Tibial nerve (tissue), 3 donors: ENCODE measurements at regions not wholly inside any gene's neighbourhood (a gene's known extent, or its start where the extent isn't known, plus 50 kb on each side); places are given as distances from the start of the nearest gene placed in this dataset.

Experiments used
- POLR2A ChIP-seq, 2 donors: fragments of 450-650 bp; IDR thresholded peaks; one replicate each; pipeline ENCODE4 v1.6.1; 2017; ENCODE audit warnings: antibody characterized with exemption in 2 of 2, mild to moderate bottlenecking in 2 of 2, moderate library complexity in 2 of 2
- TF ChIP-seq, protein P1 (sequence below), 5 experiments: fragments of 200-600 bp in 3 of 5; fragments of 450-650 bp in 2 of 5; sonication (generic) in 3 of 5; IDR thresholded peaks; one replicate each; pipeline ENCODE4 v1.5.1; 2016 to 2019; ENCODE audit warnings: antibody characterized with exemption in 5 of 5, mild to moderate bottlenecking in 3 of 5, moderate library complexity in 2 of 5

DNA sequence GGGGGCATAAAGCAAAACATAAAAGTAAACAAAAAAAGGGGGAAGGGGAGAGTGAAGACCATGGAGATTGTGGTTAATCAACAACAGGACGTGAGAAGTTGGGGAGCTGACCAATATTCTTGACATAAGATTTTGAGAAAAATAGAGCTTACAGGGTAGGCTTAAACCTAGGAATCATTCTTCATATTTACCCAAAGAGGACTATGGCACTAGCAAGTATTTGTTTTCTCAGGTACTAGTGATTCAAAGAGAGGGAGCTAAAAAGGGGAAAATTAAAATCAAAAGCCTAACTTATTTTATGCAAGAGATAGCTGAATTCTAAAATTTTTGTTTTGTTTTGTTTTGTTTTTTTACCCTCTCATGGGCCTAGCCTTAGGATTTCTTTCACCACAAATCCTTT, 427.5 kb downstream of the PIK3R1 start:
- TF ChIP-seq, protein P1, sequence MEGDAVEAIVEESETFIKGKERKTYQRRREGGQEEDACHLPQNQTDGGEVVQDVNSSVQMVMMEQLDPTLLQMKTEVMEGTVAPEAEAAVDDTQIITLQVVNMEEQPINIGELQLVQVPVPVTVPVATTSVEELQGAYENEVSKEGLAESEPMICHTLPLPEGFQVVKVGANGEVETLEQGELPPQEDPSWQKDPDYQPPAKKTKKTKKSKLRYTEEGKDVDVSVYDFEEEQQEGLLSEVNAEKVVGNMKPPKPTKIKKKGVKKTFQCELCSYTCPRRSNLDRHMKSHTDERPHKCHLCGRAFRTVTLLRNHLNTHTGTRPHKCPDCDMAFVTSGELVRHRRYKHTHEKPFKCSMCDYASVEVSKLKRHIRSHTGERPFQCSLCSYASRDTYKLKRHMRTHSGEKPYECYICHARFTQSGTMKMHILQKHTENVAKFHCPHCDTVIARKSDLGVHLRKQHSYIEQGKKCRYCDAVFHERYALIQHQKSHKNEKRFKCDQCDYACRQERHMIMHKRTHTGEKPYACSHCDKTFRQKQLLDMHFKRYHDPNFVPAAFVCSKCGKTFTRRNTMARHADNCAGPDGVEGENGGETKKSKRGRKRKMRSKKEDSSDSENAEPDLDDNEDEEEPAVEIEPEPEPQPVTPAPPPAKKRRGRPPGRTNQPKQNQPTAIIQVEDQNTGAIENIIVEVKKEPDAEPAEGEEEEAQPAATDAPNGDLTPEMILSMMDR (IDR thresholded peaks at IDR 0.05): no peak
- TF ChIP-seq POLR2A (IDR thresholded peaks at IDR 0.05): no peak
